DND-41 (cell line): ENCODE measurements at regions not wholly inside any gene's neighbourhood (a gene's known extent, or its start where the extent isn't known, plus 50 kb on each side); places are given as distances from the start of the nearest gene placed in this dataset.
"Not testable (repeated sequence)": the region's sequence is repeated elsewhere in the genome, so short reads cannot be mapped to it uniquely, and the experiment has no call there.

Source experiments
- ATAC-seq: fragments of 200-7000 bp; cut with Tn5 transposase; 3 replicates; pipeline ENCODE4 v1.9.1; 2021; ENCODE audit warnings: low read depth; ENCODE audit not compliant: insufficient read depth
- DNase-seq: peaks from one replicate; pipeline ENCODE4 v3.0.0-alpha.2; 2020
- H2AFZ ChIP-seq: 2 replicates; pipeline ENCODE4 v1.6.0; 2012; ENCODE audit warnings: low read depth, low read length
- H3K27ac ChIP-seq: 2 replicates; pipeline ENCODE4 v1.5.1; 2012; ENCODE audit warnings: low read length, inconsistent platforms
- H3K27me3 ChIP-seq: fragments of 200-600 bp; sonication (generic); 2 replicates; pipeline ENCODE4 v1.6.0; 2012; ENCODE audit warnings: low read length, mild to moderate bottlenecking, inconsistent platforms; ENCODE audit not compliant: insufficient read depth, poor library complexity
- H3K36me3 ChIP-seq: 2 replicates; pipeline ENCODE4 v1.5.1; 2012; ENCODE audit warnings: low read length, inconsistent platforms; ENCODE audit not compliant: insufficient read depth
- H3K4me1 ChIP-seq: 2 replicates; pipeline ENCODE4 v1.5.1; 2012; ENCODE audit warnings: mild to moderate bottlenecking, low read length; ENCODE audit not compliant: insufficient read depth
- H3K4me2 ChIP-seq: 2 replicates; pipeline ENCODE4 v1.6.0; 2012; ENCODE audit warnings: mild to moderate bottlenecking, moderate library complexity, low read length, inconsistent platforms; ENCODE audit not compliant: insufficient read depth
- H3K4me3 ChIP-seq, 2 experiments: fragments of 200-600 bp in 1 of 2; shearing (Covaris generic) in 1 of 2; 2 replicates each; pipeline ENCODE4 v1.5.1; 2012 to 2016; ENCODE audit warnings: inconsistent platforms in 2 of 2, low read length in 2 of 2, mild to moderate bottlenecking in 2 of 2, low read depth in 1 of 2, moderate library complexity in 1 of 2
- H3K79me2 ChIP-seq: 2 replicates; pipeline ENCODE4 v1.6.0; 2012; ENCODE audit warnings: low read length, inconsistent platforms; ENCODE audit not compliant: insufficient read depth
- H3K9ac ChIP-seq: 2 replicates; pipeline ENCODE4 v1.6.0; 2012; ENCODE audit warnings: low read depth, mild to moderate bottlenecking, inconsistent platforms, low read length, moderate library complexity
- H3K9me3 ChIP-seq: 2 replicates; pipeline ENCODE4 v1.5.1; 2012; ENCODE audit warnings: low read length, moderate library complexity, mild to moderate bottlenecking, inconsistent platforms; ENCODE audit not compliant: insufficient read depth, severe bottlenecking
- H4K20me1 ChIP-seq: 2 replicates; pipeline ENCODE4 v1.6.0; 2012; ENCODE audit warnings: low read length; ENCODE audit not compliant: insufficient read depth
- CTCF ChIP-seq: IDR thresholded peaks from 2 replicates; pipeline ENCODE4 v1.5.1; 2012; ENCODE audit warnings: borderline replicate concordance, low read length, moderate library complexity, mild to moderate bottlenecking; ENCODE audit not compliant: poor library complexity, severe bottlenecking; ENCODE audit errors: extremely low read depth
- EZH2 ChIP-seq: IDR thresholded peaks from 3 replicates; pipeline ENCODE4 v1.6.1; 2012; ENCODE audit warnings: borderline replicate concordance, low read depth, mild to moderate bottlenecking, moderate library complexity, low read length, inconsistent platforms; ENCODE audit not compliant: severe bottlenecking

DNA sequence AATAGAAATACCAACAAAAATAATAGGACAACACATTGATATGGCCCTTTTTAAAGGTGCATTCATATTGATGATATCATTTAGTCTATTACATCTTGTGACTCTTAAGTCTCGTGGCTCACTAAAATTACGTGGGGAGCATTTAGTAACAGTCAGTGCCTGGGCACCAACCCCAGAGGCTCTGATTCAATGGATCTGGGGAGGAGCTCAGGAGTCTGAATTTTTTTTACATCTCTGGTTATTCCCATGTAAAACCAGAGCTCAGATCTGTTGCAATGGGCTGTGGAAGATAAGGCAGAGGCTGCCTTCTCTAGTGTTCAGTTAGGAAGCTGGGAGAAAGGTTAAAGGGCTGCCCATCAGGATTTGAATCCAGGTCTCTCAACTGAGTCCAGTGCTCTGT is 549.9 kb upstream of the CDH5 start:
- Histone ChIP-seq H3K27ac (no peak overlapping the region), H3K4me1 (no peaks in the 10 kb centered on the region), H3K27me3 (peaks cover under 1% of the 10 kb centered on the region), H3K4me2 (no peak overlapping the region), H4K20me1 (no peaks in the 10 kb centered on the region), H3K4me3 (no peak overlapping the region), H3K9me3 (no peaks in the 10 kb centered on the region), H2AFZ (no peak overlapping the region), H3K79me2 (no peaks in the 10 kb centered on the region), H3K36me3 (no peaks in the 10 kb centered on the region), H3K9ac (no peak overlapping the region)
- DNase-seq (no peak), ATAC-seq (no peak)
- TF ChIP-seq EZH2 = no peak
- TF ChIP-seq CTCF = no peak

- no peak overlapping the region for H3K9ac ChIP-seq
- no peaks in the 10 kb centered on the region for H3K9me3 ChIP-seq
- no peaks in the 10 kb centered on the region for H3K4me1 ChIP-seq
Observed at GRCh38 chr16:65815707-65816106, 550.8 kb upstream of the CDH5 start.

DNA sequence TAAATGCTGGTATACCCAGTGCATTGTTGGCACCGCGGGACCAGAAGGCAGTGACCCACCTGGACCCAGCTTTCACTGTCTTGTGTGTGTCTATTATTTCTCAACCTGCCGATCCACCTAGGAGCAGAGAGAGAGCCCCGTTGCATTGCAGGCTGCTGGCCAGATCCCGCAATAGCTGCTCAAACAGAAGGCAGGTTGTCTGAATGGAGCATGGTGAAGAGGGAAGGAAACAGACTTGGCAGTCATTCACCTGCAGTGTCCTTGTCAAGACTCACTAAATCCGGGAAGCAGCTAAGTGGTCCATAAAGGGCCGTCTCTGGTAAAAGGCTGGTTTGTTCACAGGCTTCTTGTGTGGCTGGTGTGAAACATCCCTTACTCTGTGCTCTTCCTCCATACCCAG is 552.6 kb upstream of the CDH5 start:
- H3K4me2 ChIP-seq, H3K4me1 ChIP-seq, ATAC-seq, H3K27ac ChIP-seq, DNase-seq, H3K9ac ChIP-seq, H3K9me3 ChIP-seq, H3K79me2 ChIP-seq, H3K36me3 ChIP-seq, H3K4me3 ChIP-seq, H2AFZ ChIP-seq, H4K20me1 ChIP-seq, H3K27me3 ChIP-seq: not testable (repeated sequence)

More at GRCh38 chr16:65815707-65816106, 550.8 kb upstream of the CDH5 start:
- H3K79me2 ChIP-seq = no peaks in the 10 kb centered on the region
- TF ChIP-seq EZH2 (no peak), CTCF (no peak)
- H3K36me3 ChIP-seq = no peaks in the 10 kb centered on the region
- DNase-seq (no peak), ATAC-seq (no peak)
- H2AFZ ChIP-seq = no peak overlapping the region
- H3K4me2 ChIP-seq = no peak overlapping the region
- no peak overlapping the region for H3K4me3 ChIP-seq
- no peaks in the 10 kb centered on the region for H3K27me3 ChIP-seq
- H4K20me1 ChIP-seq = no peaks in the 10 kb centered on the region
- no peak overlapping the region for H3K27ac ChIP-seq

GRCh38 chr16:65809627-65810026 is 556.9 kb upstream of the CDH5 start:
- Histone ChIP-seq H3K9me3 (no peaks in the 10 kb centered on the region), H2AFZ (no peak overlapping the region), H3K27me3 (no peaks in the 10 kb centered on the region), H3K4me1 (no peaks in the 10 kb centered on the region), H3K27ac (no peak overlapping the region), H3K79me2 (no peaks in the 10 kb centered on the region), H3K4me3 (no peak overlapping the region), H3K36me3 (no peaks in the 10 kb centered on the region), H3K9ac (no peak overlapping the region), H4K20me1 (no peaks in the 10 kb centered on the region), H3K4me2 (no peak overlapping the region)
- ATAC-seq (no peak), DNase-seq (no peak)
- TF ChIP-seq CTCF = no peak
- no peak for TF ChIP-seq EZH2
